HG03460 (cell line): ENCODE measurements at regions not wholly inside any gene's neighbourhood (a gene's known extent, or its start where the extent isn't known, plus 50 kb on each side); places are given as distances from the start of the nearest gene placed in this dataset.

Experiments
- ATAC-seq: cut with Tn5 transposase; IDR thresholded peaks from one replicate; pipeline ENCODE4 v1.9.1; 2021; ENCODE audit not compliant: unreplicated experiment

DNA sequence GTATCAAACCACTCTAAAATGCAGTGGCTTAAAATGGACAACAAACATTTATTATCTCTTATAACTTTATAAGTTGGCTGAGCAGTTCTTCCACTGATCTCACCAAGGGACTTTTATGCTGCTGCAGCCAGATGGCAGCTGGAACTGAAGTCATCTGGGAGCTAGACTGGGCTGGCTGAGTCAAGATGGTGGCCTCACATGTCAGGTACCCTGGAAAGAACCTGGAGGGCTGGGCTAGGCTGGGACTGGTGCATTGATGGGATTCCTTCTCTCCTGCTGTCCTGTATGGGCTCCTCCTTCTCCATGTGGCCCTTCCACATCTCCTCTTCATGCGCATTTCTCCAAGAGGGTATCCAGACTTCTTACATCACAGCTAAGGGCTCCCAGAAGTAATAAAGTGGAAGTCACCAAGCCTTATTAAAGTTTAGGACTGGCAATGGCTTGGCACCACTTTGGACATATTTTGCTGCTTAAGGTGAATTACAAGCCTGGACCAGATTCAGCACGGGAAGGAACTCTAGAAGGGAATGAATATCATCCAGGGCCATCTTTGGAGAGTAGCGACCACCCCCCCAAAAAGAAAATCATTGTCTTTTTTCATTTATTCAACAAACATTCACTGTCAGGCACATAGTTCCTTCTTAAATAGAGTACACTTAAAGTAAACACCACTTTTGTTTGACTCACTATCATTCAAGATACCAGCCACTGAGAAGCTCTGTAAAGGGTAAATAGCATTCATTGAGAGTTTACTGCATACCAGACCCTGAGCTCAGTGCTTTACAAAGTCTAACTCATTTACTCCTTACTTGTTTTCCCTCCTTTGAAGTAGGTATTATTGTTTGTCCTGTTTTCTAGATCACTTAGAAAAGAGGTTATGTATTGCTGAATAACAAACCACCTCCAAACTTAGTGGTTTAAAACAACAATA, 138.0 kb downstream of the ZFP36L2 start:
- ATAC-seq, result no peak

DNA sequence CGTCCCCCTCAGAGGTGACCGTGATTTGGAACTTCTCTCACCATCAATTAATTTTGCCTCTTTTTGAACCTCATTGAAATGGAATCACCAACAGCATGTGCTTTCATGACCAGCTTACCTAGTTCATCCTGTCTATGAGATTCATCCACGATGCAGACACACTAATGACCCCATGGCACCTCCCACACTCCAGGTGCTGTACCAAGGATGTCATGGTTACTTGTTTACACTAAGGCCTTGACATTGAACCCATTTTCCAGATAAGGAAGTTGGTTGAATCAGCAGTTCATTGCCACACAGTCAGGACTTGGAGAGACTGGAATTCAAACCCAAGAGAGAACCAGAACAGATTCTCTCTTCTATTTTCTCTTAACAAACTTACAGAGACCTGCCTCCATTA, 139.0 kb downstream of the ZFP36L2 start:
- no peak for ATAC-seq

- no peak for ATAC-seq
Measured at GRCh38 chr2:43086451-43087221, 139.8 kb downstream of the ZFP36L2 start.

DNA sequence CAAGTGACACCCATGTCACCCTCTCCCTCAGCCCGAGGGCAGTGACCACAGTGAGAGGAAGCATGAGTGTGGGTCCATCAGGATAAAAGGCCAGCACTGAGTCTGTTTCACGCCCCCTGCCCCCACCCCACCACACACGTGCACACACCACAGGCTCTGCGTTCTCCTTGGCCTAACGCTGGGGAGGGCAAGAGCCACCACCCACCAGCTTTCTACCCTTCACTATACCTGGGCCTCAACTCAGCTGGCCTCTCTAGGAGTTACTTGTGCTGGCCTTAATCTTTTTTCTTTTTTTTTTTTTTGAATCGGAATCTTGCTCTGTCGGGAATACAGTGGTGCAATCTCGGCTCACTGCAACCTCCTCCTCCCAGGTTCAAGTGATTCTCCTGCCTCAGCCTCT, 140.5 kb downstream of the ZFP36L2 start:
- no peak for ATAC-seq

DNA sequence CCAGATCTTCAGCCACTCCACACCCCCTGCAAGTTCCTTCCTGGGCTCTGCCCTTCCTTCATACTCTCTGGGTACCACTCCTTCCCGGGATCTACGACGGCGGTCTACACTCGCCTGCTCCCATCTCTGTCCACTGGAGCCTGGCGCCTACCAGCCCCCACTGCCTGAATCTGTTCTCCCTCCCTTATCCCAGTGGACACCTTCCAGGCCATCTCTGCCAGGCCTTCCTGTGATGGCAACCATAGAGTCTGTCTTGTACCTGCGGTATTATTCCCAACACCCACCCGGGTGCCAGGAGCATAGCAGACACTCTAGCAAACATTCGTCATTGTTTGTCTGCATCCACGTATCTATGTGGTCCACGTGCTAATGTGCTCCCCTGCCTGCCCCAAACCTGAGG, 140.9 kb downstream of the ZFP36L2 start:
- no peak for ATAC-seq

DNA sequence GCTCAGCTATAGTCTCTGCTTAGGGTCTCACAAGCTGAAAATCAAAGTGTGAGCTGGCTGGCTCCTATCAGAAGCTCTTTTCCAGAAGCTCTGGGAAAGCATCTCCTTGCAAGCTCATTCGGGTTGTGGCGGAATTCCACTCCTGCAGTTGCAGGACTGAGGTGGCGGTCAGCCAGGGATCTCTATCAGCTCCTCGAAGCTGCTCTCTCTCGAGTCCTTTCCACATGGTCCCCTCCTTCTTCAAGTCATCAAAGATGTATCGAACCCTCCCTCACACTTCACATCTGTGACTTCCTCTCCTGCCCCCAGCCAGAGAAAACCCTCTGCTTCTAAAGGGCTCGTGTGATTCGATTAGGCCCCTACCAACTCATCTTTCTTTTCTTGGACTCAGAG, 141.7 kb downstream of the ZFP36L2 start:
- ATAC-seq, result no peak

DNA sequence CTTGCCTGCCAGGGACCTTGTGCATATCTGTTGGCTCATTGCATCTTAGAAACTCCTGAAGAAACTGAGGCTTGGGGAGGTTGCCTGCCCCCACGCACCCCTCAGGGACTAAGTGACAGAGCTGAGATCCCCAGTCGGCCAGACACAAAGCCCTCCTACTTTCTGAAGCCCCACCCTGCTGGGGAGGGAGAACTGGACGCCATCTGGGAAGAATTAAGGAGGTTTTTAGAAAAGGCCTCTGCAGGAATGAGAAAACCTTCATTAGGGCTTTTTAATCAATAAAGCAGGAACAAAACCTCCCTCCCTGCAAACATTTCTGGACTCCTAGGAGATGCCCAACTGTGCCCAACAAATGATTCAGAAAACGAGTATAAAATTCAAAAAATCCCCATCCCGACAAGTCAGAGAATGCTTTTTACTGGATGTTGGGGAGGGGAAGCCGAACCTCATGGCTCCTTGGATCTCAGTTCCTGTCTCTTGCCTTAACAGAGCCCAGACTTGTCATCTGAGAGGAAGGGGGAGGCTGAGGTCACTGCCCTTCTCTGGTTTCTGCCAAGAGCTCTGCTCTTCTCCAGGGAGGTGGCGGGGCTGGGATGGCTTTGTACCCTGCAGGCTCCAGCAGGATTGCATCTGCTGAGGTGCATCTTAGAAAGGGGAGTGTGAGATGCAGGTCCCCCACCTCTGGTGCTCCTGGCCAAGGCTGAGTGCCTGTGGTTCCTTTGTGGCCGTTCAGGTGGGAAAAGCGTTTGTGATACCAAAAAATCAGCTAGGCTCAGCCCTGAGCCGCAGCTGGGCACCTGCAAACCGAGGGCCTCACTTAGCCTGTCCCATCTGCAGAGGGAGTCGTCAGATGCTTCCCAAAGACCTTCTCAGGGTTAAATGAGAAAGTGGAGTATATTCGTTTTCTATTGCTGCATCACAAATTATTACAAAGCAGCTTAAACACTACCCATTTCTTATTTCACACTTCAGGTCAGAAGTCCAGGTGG, 142.4 kb downstream of the ZFP36L2 start:
- no peak for ATAC-seq

- no peak for ATAC-seq
Measured at GRCh38 chr2:43082903-43083677, 143.3 kb downstream of the ZFP36L2 start.

DNA sequence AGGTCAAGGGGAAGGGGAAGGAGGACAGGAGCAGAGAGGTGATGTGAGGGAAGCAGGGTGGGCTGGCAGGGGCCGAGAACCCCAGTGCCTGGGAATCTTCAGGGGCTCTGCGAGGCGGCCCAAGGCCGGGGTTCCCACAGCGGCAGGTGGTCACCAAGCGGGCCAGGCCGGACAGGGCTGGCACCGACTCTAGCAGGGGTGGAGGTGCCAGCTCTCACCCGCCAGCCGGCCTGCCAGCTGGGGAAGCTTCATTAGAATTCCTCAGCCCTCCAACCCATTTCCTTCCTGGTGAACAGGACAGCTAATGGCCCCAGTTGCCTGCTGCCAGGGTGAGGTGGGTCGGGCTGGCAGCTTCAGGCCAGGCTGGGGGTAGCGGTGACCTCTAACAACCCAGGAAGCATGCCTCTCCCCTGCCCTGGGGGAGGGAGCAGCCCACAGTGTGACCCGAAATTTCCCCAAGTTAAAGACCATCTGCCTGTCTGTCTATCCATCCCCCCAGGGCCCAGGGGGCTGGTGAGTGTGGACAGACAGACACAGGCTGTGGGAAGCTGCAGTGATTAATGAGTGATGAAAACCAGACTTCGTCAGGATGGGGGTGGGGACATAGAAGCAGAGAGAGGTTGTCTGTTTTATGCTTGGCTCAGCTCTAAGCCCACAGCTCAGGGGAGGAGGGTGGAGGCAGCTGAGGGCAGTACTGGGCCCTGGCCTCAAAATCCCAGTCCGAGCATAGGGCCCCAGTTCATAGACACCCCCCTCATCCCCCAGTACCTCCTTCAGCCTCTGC, 144.1 kb downstream of the ZFP36L2 start:
- ATAC-seq, result no peak

DNA sequence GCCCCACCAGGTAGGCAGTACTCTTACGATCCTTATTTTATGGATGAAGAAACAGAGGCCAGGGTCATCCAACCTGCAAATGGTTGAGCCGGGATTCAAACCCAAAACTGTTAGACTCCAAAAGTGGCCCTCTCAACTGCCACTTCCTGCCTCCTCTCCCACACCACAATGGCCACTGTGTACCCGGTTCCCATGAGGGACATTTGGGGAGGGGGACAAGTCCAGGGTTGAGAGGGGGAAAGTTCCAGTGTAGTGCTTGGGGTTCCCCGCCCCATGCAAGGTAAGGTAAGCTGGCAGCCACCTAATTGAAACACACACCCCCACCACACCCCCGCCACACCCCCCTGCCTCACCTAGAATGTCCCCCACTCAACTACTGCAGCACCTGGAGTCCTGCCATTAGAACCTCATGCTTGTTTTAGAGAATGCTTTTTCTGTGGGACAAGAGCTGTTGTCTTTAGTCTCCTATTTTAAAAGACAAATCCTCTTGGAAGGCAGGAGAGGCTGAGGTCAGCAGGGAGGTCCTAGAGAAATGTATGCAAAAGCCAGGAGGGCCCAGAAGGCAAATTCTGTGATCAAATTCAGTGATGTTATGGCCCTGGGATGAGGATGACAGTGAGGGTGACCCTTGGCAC, 145.2 kb downstream of the ZFP36L2 start:
- no peak for ATAC-seq

- no peak for ATAC-seq
Measured at GRCh38 chr2:43080571-43081021, 145.8 kb downstream of the ZFP36L2 start.

DNA sequence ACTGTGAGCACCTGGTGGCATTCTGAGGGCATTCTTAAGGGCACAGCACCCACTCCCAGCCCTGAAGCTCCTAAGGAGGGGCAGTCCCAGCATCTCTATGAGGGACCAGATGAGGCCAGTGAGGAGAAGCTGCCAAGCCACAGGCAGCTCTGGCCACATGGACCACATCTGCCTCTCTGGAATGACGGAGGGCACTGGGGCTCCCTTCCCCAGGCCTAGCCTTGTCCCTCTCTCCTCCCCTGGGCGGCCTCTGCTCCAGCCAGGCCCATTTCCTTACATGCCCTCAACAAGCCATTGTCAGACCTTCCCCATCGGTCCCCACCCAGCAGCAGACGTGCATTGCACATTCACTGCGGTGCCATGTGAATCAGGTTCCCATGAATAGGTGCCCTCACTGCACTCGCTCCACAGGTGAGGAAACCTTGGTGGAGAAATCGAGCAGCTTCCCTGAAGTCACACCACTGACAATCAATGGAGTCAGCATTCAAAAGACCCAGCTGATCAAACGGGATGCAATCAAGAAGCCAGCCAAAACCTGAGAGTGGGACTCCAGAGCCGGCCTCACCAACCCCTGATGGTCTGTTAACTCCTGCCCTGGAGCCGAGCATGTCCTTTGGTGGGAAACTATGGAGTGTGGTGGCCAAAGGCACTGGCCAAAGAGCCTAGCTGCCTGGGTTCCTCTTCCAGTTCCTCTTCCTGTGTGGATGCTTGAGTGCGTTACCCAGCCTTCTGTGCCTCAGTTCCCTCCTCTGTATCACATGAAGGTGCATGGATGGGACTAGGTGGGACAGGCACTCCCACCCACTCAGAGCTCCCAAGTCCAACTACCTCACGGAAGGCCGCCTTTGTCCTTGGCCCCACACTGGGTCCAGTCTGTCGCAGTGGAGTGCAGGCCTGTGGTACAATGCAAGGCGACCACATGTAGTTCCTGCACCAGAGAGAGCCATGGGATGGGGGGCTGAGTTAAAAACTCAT, 147.3 kb downstream of the ZFP36L2 start:
- ATAC-seq, result no peak

GRCh38 chr2:43078301-43078700, 148.1 kb downstream of the ZFP36L2 start:
- ATAC-seq, result no peak

GRCh38 chr2:43077876-43078275, 148.5 kb downstream of the ZFP36L2 start:
- no peak for ATAC-seq

DNA sequence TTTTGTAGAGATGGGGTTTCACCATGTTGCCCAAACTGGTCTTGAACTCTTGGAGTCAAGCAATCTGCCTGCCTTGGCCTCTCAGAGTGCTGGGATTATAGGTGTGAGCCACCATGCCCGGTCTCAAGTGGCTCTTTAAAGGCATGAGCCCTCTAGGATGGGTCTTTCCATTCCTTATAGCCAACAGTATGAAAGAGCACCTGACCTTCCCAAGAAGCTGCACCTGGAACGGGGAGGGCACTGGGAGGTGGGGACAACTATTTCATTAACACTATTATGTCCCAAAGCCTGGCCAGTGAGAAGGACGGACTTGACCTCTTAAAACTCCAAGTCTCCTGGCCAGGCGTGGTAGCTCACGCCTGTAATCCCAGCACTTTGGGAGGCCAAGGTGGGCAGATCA, 149.7 kb downstream of the ZFP36L2 start:
- no peak for ATAC-seq

- ATAC-seq, result no peak
Measured at GRCh38 chr2:43075811-43076585, 150.4 kb downstream of the ZFP36L2 start.

- no peak for ATAC-seq
Measured at GRCh38 chr2:43075054-43075593, 151.3 kb downstream of the ZFP36L2 start.
